Right lobe of liver (tissue), 6 donors: ENCODE measurements at regions not wholly inside any gene's neighbourhood (a gene's known extent, or its start where the extent isn't known, plus 50 kb on each side); places are given as distances from the start of the nearest gene placed in this dataset.
A peak's percentile ranks its signal among the peaks of the same experiment; 100 is the strongest.

Source experiments
- ATAC-seq, 4 donors: fragments of 200-7000 bp; cut with Tn5 transposase; one replicate each; pipeline ENCODE4 v1.9.1; 2020; ENCODE audit warnings: mild to moderate bottlenecking in 4 of 4, moderate library complexity in 4 of 4
- DNase-seq, 3 donors: peaks; one replicate each; pipeline ENCODE4 v3.0.0-alpha.2; 2020
- H3K27ac ChIP-seq, 3 donors: fragments of 200-600 bp; one replicate each; pipeline ENCODE4 v1.8.0; 2022
- H3K27me3 ChIP-seq, 2 donors: fragments of 200-600 bp; one replicate each; pipeline ENCODE4 v1.8.0; 2022
- H3K36me3 ChIP-seq, 4 donors: fragments of 200-600 bp; sonication (generic) in 1 of 4; one replicate each; pipeline versions ENCODE4 v1.5.1 to v1.8.0; 2017 to 2022; ENCODE audit warnings: control low read depth in 1 of 4
- H3K4me1 ChIP-seq, 4 donors: fragments of 200-600 bp; sonication (generic) in 1 of 4; one replicate each; pipeline versions ENCODE4 v1.5.1 to v1.8.0; 2017 to 2022; ENCODE audit warnings: control low read depth in 1 of 4
- H3K4me3 ChIP-seq, 3 donors: fragments of 200-600 bp; one replicate each; pipeline ENCODE4 v1.8.0; 2022
- H3K9me3 ChIP-seq, 4 donors: fragments of 200-600 bp; sonication (generic) in 1 of 4; one replicate each; pipeline versions ENCODE4 v1.5.1 to v1.8.0; 2017 to 2022; ENCODE audit warnings: control low read depth in 1 of 4
- CTCF ChIP-seq, 4 donors: fragments of 200-600 bp in 3 of 4; fragments of 450-650 bp in 1 of 4; IDR thresholded peaks; one replicate each; pipeline versions ENCODE4 v1.5.1 to v1.8.0; 2016 to 2022; ENCODE audit warnings: antibody characterized with exemption in 4 of 4, mild to moderate bottlenecking in 2 of 4
- POLR2A ChIP-seq: fragments of 450-650 bp; IDR thresholded peaks from one replicate; pipeline ENCODE4 v1.6.1; 2017; ENCODE audit warnings: antibody characterized with exemption, mild to moderate bottlenecking
- WGBS: methylation state at CpG from one replicate; pipeline ENCODE4 v1.1.6; 2018; ENCODE audit warnings: low coverage, low lambda C conversion rate; ENCODE audit not compliant: insufficient coverage; ENCODE audit errors: missing lambda C conversion rate; 5-methylcytosine and 5-hydroxymethylcytosine counted together
- intact Hi-C, 2 donors: fragments of 100-400 bp; cut with DNase I; formaldehyde crosslinking; loops; one replicate each; pipeline versions ENCODE4 v1.11.2 to v1.14.1; 2022
- donor health status: DM: no; HTN: yes; CAD: no.
- donor health status: DM: no; HTN: no; CAD: no.
- donor health status: DM: no; HTN: no; CAD: no.
- donor health status: DM: no; HTN: yes; CAD: no.
- donor health status: DM: no; HTN: yes; CAD: no.

GRCh38 chr9:118209343-118209742 is 505.1 kb downstream of the TLR4 start:
- TF ChIP-seq POLR2A (no peak), CTCF (IDR thresholded peaks at IDR 0.05) (no peak)
- intact Hi-C loops, result no loop called here
- peak in 1 of 4 donors; percentile 51 for ATAC-seq
- Histone ChIP-seq H3K27me3 (no peaks in the 10 kb centered on the region), H3K36me3 (no peaks in the 10 kb centered on the region), H3K4me1 (no peaks in the 10 kb centered on the region), H3K9me3 (no peaks in the 10 kb centered on the region), H3K27ac (no peak overlapping the region), H3K4me3 (no peak overlapping the region)
- DNase-seq, result no peak

- Histone ChIP-seq H3K9me3 (no peaks in the 10 kb centered on the region), H3K36me3 (no peaks in the 10 kb centered on the region), H3K4me1 (no peaks in the 10 kb centered on the region), H3K27ac (no peak overlapping the region), H3K27me3 (no peaks in the 10 kb centered on the region), H3K4me3 (no peak overlapping the region)
- peak in 1 of 3 donors; percentile 47 for DNase-seq
- peak; percentile 75 to 98 (median 89) for ATAC-seq
- intact Hi-C loops, result no loop called here
- 29% methylated on average over 1 of the region's 1 CpG for WGBS
- TF ChIP-seq CTCF (IDR thresholded peaks at IDR 0.05) (peak; percentile 40 to 47 (median 44)), POLR2A (no peak)
These were observed 511.3 kb downstream of the TLR4 start for GRCh38 chr9:118215549-118215948.

- Histone ChIP-seq H3K36me3 (no peaks in the 10 kb centered on the region), H3K4me3 (no peak overlapping the region), H3K4me1 (no peaks in the 10 kb centered on the region), H3K9me3 (no peaks in the 10 kb centered on the region), H3K27me3 (no peaks in the 10 kb centered on the region), H3K27ac (no peak overlapping the region)
- DNase-seq, result no peak
- peak; percentile 25 to 54 (median 38) for TF ChIP-seq CTCF (IDR thresholded peaks at IDR 0.05)
- TF ChIP-seq POLR2A, result no peak
- intact Hi-C loops, result no loop called here
- WGBS, result 100% methylated on average over 1 of the region's 3 CpGs
- ATAC-seq, result peak in 3 of 4 donors; percentile 62 to 93 (median 75)
These were observed 518.2 kb downstream of the TLR4 start for GRCh38 chr9:118222375-118222774.

- no peaks in the 10 kb centered on the region for H3K9me3 ChIP-seq
- no peaks in the 10 kb centered on the region for H3K4me1 ChIP-seq
- TF ChIP-seq CTCF (IDR thresholded peaks at IDR 0.05) (no peak), POLR2A (no peak)
- intact Hi-C loops, result no loop called here
- DNase-seq (no peak), ATAC-seq (no peak)
- no peak overlapping the region for H3K27ac ChIP-seq
- no peaks in the 10 kb centered on the region for H3K27me3 ChIP-seq
- H3K36me3 ChIP-seq, result no peaks in the 10 kb centered on the region
- no peak overlapping the region for H3K4me3 ChIP-seq
These were observed 518.9 kb downstream of the TLR4 start for GRCh38 chr9:118223111-118223510.

DNA sequence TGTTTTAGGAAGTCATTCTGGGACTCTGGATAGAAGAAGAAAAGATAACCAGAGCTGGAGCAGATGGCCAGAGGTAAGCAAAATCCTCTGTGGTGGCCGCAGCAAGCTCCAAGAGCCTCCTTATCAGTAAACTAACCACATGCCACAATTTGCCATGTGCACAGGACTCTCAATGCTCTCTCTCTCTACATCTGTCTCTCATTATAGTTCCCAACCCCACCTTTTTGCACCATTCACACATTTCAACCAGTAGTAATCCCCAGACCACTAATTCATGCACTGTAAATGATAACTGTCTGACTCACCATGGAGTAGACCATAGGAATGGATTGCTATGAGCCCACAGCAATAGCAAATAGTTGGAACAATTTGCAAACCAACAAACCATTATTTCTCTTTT is 526.1 kb downstream of the TLR4 start:
- 33% methylated on average over 1 of the region's 1 CpG for WGBS
- DNase-seq, result no peak

More for the DNA sequence above, 526.1 kb downstream of the TLR4 start:
- H3K27me3 ChIP-seq, result no peaks in the 10 kb centered on the region
- TF ChIP-seq POLR2A, result no peak
- TF ChIP-seq CTCF (IDR thresholded peaks at IDR 0.05), result no peak
- no peaks in the 10 kb centered on the region for H3K36me3 ChIP-seq
- H3K9me3 ChIP-seq, result no peaks in the 10 kb centered on the region
- intact Hi-C loops, result no loop called here
- no peak for ATAC-seq
- H3K27ac ChIP-seq, result no peak overlapping the region
- H3K4me1 ChIP-seq, result no peaks in the 10 kb centered on the region
- no peak overlapping the region for H3K4me3 ChIP-seq
